Endodermal cell (in vitro differentiated cells): ENCODE measurements at regions not wholly inside any gene's neighbourhood (a gene's known extent, or its start where the extent isn't known, plus 50 kb on each side); places are given as distances from the start of the nearest gene placed in this dataset.
"Not testable (repeated sequence)": the region's sequence is repeated elsewhere in the genome, so short reads cannot be mapped to it uniquely, and the experiment has no call there.

ENCODE experiments used
- DNase-seq: peaks from one replicate; pipeline ENCODE4 v3.0.0-alpha.2; 2017
- H3K27ac ChIP-seq: 2 replicates; pipeline ENCODE4 v1.5.1; 2013; ENCODE audit warnings: mild to moderate bottlenecking, low read depth, low read length, moderate library complexity
- H3K27me3 ChIP-seq: 2 replicates; pipeline ENCODE4 v1.6.1; 2013; ENCODE audit warnings: mild to moderate bottlenecking, low read length, moderate library complexity; ENCODE audit not compliant: insufficient read depth, control insufficient read depth, poor library complexity, severe bottlenecking
- H3K36me3 ChIP-seq: 2 replicates; pipeline ENCODE4 v1.7.0; 2013; ENCODE audit warnings: mild to moderate bottlenecking, low read length, moderate library complexity; ENCODE audit not compliant: control insufficient read depth, insufficient read depth
- H3K4me1 ChIP-seq: one replicate; pipeline ENCODE4 v1.7.0; 2013; ENCODE audit warnings: low read length; ENCODE audit not compliant: control insufficient read depth, insufficient read depth
- H3K4me3 ChIP-seq: 2 replicates; pipeline ENCODE4 v1.5.1; 2013; ENCODE audit warnings: mild to moderate bottlenecking, low read length, moderate library complexity
- H3K9ac ChIP-seq: 2 replicates; pipeline ENCODE4 v1.6.1; 2013; ENCODE audit warnings: mild to moderate bottlenecking, low read length, moderate library complexity; ENCODE audit not compliant: poor library complexity, severe bottlenecking; ENCODE audit errors: extremely low read depth
- H3K9me3 ChIP-seq: 2 replicates; pipeline ENCODE4 v1.6.1; 2013; ENCODE audit warnings: mild to moderate bottlenecking, low read length, moderate library complexity; ENCODE audit not compliant: control insufficient read depth
- H3K27ac Mint-ChIP-seq: 2 replicates; pipeline ENCODE4 v1.8.0; 2020; ENCODE audit warnings: mixed read lengths
- H3K27me3 Mint-ChIP-seq: 2 replicates; pipeline ENCODE4 v1.8.0; 2021; ENCODE audit warnings: mild to moderate bottlenecking, mixed read lengths; ENCODE audit not compliant: insufficient read depth
- H3K36me3 Mint-ChIP-seq: 2 replicates; pipeline ENCODE4 v1.8.0; 2020; ENCODE audit warnings: low read depth, mixed read lengths
- H3K4me1 Mint-ChIP-seq: 2 replicates; pipeline ENCODE4 v1.8.0; 2020; ENCODE audit warnings: mixed read lengths
- H3K4me3 Mint-ChIP-seq: 2 replicates; pipeline ENCODE4 v1.8.0; 2020; ENCODE audit warnings: mild to moderate bottlenecking, moderate library complexity, mixed read lengths
- H3K9me3 Mint-ChIP-seq: 2 replicates; pipeline ENCODE4 v1.8.0; 2020; ENCODE audit warnings: mild to moderate bottlenecking, mixed read lengths
- whole genome bisulfite sequencing, 2 experiments: methylation state at CpG; one replicate each; pipeline versions ENCODE4 v1.1.5 to v1.1.7; 2013; ENCODE audit warnings: missing lambda C conversion rate in 2 of 2, mixed read lengths in 1 of 2; ENCODE audit not compliant: insufficient coverage in 1 of 2, insufficient read length in 1 of 2; 5-methylcytosine and 5-hydroxymethylcytosine counted together

- not testable (repeated sequence) for H3K27ac ChIP-seq, H3K4me3 ChIP-seq, H3K9me3 ChIP-seq, H3K4me1 ChIP-seq, H3K27ac Mint-ChIP-seq, H3K9ac ChIP-seq, H3K4me3 Mint-ChIP-seq, H3K4me1 Mint-ChIP-seq, H3K27me3 ChIP-seq, H3K36me3 ChIP-seq, H3K27me3 Mint-ChIP-seq
- H3K9me3 Mint-ChIP-seq: peaks cover 25% of the 10 kb centered on the region
- peak; percentile 7 for DNase-seq
- peaks cover 71% of the 10 kb centered on the region for H3K36me3 Mint-ChIP-seq
- 87 to 95% methylated on average over 7 to 18 of the region's 18 CpGs for WGBS, 2 experiments
Observed at GRCh38 chr5:1618296-1618865, 94.6 kb upstream of the LPCAT1 start.

- Mint-ChIP-seq H3K9me3 (peaks cover 20% of the 10 kb centered on the region), H3K36me3 (peaks cover 69% of the 10 kb centered on the region)
- 88 to 94% methylated on average over 5 to 16 of the region's 16 CpGs for WGBS, 2 experiments
- H3K9me3 ChIP-seq, H3K4me1 Mint-ChIP-seq, H3K4me3 Mint-ChIP-seq, H3K9ac ChIP-seq, H3K36me3 ChIP-seq, H3K27ac ChIP-seq, H3K27ac Mint-ChIP-seq, H3K27me3 Mint-ChIP-seq, H3K4me1 ChIP-seq, H3K4me3 ChIP-seq, H3K27me3 ChIP-seq: not testable (repeated sequence)
- DNase-seq: peak; percentile 19
Observed at GRCh38 chr5:1617236-1617755, 93.5 kb upstream of the LPCAT1 start.

GRCh38 chr5:1613515-1613914 lies 89.8 kb upstream of the LPCAT1 start:
- not testable (repeated sequence) for DNase-seq, H3K4me1 Mint-ChIP-seq, H3K36me3 ChIP-seq, H3K9me3 Mint-ChIP-seq, H3K4me3 Mint-ChIP-seq, H3K27me3 Mint-ChIP-seq, H3K9me3 ChIP-seq, H3K4me3 ChIP-seq, H3K27me3 ChIP-seq, H3K4me1 ChIP-seq, H3K27ac ChIP-seq, H3K27ac Mint-ChIP-seq, H3K9ac ChIP-seq
- 95 to 96% methylated on average over 3 to 11 of the region's 13 CpGs for WGBS, 2 experiments
- H3K36me3 Mint-ChIP-seq: peaks cover 48% of the 10 kb centered on the region

- H3K9me3 ChIP-seq, H3K27me3 Mint-ChIP-seq, H3K27ac ChIP-seq, H3K36me3 ChIP-seq, H3K9me3 Mint-ChIP-seq, H3K4me1 Mint-ChIP-seq, H3K27me3 ChIP-seq, H3K27ac Mint-ChIP-seq, H3K4me1 ChIP-seq, H3K4me3 Mint-ChIP-seq, H3K4me3 ChIP-seq, H3K9ac ChIP-seq: not testable (repeated sequence)
- H3K36me3 Mint-ChIP-seq: peaks cover 26% of the 10 kb centered on the region
- DNase-seq: peak; percentile 26
- WGBS, 2 experiments: 90 to 98% methylated on average over 6 to 12 of the region's 16 CpGs
Observed at GRCh38 chr5:1610526-1610925, 86.8 kb upstream of the LPCAT1 start.

GRCh38 chr5:1609111-1609510 lies 85.4 kb upstream of the LPCAT1 start:
- not testable (repeated sequence) for H3K9me3 Mint-ChIP-seq, H3K4me1 ChIP-seq, H3K36me3 ChIP-seq, H3K9ac ChIP-seq, H3K27me3 ChIP-seq, H3K27me3 Mint-ChIP-seq, H3K9me3 ChIP-seq, H3K27ac Mint-ChIP-seq, H3K4me3 ChIP-seq, H3K27ac ChIP-seq, H3K4me3 Mint-ChIP-seq, H3K4me1 Mint-ChIP-seq
- peak; percentile 18 for DNase-seq
- H3K36me3 Mint-ChIP-seq: peaks cover 26% of the 10 kb centered on the region
- 90 to 100% methylated on average over 3 to 8 of the region's 8 CpGs for WGBS, 2 experiments

- not testable (repeated sequence) for H3K4me1 ChIP-seq, H3K9me3 ChIP-seq, H3K9ac ChIP-seq, H3K27ac Mint-ChIP-seq, H3K27ac ChIP-seq, H3K4me1 Mint-ChIP-seq, H3K36me3 ChIP-seq, H3K27me3 ChIP-seq, H3K9me3 Mint-ChIP-seq, H3K4me3 ChIP-seq, H3K4me3 Mint-ChIP-seq, H3K27me3 Mint-ChIP-seq
- 91 to 94% methylated on average over 8 to 10 of the region's 15 CpGs for WGBS, 2 experiments
- DNase-seq: peak; percentile 3
- H3K36me3 Mint-ChIP-seq: peaks cover 22% of the 10 kb centered on the region
Observed at GRCh38 chr5:1608336-1608735, 84.6 kb upstream of the LPCAT1 start.

- not testable (repeated sequence) for H3K9me3 Mint-ChIP-seq, H3K9ac ChIP-seq, H3K27me3 ChIP-seq, H3K27me3 Mint-ChIP-seq, H3K27ac ChIP-seq, H3K4me1 Mint-ChIP-seq, H3K4me3 ChIP-seq, H3K36me3 ChIP-seq, H3K4me3 Mint-ChIP-seq, H3K9me3 ChIP-seq, H3K27ac Mint-ChIP-seq, H3K4me1 ChIP-seq
- 80 to 81% methylated on average over 1 to 7 of the region's 9 CpGs for WGBS, 2 experiments
- H3K36me3 Mint-ChIP-seq: peaks cover 10% of the 10 kb centered on the region
- DNase-seq: peak; percentile 56
Observed at GRCh38 chr5:1606951-1607350, 83.2 kb upstream of the LPCAT1 start.
